ENCODE measurements at regions not wholly inside any gene's neighbourhood (a gene's known extent, or its start where the extent isn't known, plus 50 kb on each side); places are given as distances from the start of the nearest gene placed in this dataset.

DNA sequence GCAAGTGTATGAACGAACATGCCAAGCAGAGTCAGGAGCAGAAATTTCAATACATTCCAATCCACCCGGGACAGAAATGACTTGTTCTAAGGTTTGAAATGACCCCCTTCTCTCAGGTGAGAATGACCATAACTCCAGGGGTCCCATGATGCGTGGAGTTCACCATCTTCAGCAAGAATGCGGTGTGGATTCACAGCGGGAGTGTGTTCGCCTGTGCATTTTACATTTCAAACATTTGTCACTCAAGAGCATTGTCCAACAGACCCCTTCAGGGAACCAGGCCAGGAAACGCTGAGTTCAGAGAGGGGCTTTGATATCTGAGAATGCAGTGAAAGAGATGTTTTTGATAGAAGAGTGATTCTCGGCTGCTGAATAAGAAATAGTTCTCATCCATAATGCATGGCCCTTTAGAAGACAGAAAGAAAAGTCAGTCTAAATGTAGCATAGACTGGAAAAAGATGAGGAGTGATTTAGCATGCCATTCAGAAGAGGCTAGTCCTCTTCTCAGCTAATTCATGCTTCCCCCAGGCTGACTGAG lies 200.3 kb upstream of the KCNG1 start:
- DNase-seq (ENCODE audit: insufficient read length, low spot score): no peak
- FAIRE-seq: peak; percentile 80

DNA sequence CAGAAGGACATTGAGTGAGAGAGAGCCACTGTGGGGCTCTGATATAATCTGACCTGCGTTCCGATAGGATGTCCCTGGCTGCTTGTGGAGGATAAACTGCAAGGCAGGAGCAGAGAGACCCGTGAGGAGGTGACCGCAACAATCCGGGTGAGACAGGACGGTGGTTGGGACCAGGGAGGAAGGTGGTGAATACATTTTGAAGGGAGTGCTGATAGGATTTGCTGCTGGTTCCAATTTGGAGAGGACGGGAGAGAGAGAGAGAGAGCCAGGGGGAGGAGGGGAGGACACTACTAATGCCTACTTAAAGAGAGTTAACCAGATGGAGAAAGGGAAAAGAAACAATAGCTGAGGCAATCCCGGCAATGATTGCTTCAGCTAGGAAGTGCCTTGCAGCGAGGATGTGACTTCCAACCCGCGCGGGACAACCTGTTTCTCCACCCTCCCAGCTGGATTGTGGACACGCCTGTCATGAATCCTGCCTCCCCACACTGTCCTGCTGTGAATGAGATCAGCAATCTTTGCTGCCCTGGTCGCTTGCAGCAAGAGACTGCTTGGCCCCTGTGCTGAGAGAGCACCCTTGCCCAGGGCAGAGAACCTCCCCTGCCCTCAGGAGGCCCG lies 199.0 kb upstream of the KCNG1 start:
- no peak for DNase-seq (ENCODE audit: insufficient read length, low spot score)

DNA sequence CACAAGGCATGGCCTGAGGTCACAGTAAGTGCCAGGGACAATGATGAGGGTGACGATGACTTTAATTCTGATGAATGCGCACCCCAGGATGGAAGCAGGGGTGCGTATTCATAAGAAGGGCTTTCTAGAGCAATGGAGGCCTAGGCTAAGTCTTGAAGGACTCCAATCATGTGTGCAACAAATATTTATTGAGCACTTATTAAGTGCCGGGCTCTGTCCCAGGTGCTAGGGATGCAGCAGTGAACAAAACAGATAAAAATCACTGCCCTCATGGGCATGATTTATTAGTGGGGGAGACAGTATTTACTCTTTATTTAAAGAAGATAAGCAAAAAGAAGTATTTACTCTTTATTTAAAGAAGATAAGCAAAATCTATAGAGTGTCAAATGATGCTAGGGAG lies 198.2 kb upstream of the KCNG1 start:
- FAIRE-seq: no peak

More for the DNA sequence above, 199.0 kb upstream of the KCNG1 start:
- peak; percentile 76 for FAIRE-seq

DNA sequence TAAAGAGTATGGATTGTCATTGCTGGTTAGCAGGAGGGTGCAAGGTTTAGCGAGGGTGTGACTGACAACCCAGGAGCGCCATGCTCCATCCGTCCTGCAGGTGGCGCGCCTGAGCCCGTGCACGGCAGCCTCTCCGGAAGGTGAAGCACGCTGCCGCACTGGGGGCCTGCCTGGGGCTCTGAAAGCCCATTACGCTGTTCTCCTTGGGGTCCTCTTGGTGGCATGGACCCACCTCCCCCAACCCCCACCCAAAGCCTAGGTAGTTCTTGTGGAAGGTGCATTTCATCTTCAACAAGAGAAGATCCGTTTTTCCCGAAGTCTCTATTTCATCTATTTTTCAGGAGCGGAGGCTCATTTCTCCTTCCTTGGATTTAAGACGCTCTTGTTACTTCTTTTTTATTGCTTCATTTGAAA lies 197.4 kb upstream of the KCNG1 start:
- peak; percentile 89 for DNase-seq (ENCODE audit: insufficient read length, low spot score)
- FAIRE-seq: peak; percentile 96

More for the DNA sequence above, 198.2 kb upstream of the KCNG1 start:
- DNase-seq (ENCODE audit: insufficient read length, low spot score): no peak

DNA sequence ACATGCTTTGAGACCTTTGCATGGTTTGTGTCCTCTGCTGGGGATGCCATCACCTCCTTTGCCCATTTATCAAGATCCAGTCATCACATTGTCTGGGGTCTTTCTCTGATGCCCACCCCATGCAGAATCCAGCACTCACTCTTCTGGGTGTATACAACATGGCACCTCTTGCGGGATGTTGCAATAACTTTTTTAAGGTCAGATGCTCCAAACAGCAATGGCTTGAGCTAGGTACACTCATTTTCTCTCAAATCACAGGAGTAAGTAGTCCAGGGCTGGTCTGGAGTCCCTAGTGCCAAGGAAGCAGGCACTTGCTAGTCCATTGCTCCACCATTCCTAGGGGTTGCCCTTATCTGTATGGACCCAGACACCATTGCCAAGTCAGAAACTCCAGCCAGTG lies 196.6 kb upstream of the KCNG1 start:
- FAIRE-seq: peak; percentile 82
- no peak for DNase-seq (ENCODE audit: insufficient read length, low spot score)

DNA sequence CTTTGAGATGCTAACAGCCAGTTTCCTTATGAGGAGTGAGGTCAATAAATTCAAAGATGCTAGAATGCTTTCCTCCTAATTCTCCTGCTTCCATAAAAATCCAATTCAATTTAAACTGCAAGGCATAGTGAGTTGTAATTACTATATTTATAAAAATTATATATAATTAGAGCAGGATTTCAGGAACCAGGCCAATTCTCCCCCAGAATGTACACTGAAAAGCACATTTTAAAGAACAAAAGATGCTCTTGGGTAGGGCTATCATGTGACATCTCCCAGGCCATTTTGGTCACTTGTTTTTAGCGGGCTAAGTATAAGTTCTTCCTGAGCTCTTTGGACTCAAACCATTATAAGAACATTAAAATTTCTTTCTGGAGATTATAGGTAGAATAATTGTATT lies 195.7 kb upstream of the KCNG1 start:
- FAIRE-seq (no peak), DNase-seq (ENCODE audit: insufficient read length, low spot score) (no peak)

DNA sequence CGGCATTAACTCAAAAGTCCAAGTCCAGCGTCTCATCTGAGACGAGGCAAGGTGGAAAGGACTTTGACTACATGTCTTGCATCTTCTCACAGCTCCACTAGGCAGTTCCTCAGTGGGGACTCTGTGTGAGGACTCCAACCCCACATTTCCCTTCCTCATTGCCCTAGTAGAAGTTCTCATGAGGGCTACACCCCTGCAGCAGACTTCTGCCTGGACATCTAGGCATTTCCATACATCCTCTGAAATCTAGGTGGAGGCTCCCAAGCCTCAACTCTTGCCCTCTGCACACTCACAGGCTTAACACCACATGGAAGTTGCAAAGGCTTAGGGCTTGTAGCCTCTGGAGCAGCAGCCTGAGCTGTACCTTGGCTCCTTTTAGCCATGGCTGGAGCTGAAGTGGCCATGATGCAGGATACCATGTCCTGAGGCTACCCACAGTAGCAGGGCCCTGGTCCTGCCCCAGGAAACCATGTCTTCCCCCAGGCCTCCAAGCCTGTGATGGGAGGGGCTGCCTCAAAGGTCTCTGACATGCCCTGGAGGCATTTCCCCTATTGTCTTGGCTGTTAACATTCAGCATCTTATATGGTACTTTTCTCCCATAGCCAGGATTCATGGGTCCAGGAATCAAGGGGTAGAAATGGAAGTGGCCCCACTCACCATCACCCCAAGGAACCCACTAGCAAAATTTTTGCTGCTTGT lies 194.6 kb upstream of the KCNG1 start:
- DNase-seq (ENCODE audit: insufficient read length, low spot score): no peak

DNA sequence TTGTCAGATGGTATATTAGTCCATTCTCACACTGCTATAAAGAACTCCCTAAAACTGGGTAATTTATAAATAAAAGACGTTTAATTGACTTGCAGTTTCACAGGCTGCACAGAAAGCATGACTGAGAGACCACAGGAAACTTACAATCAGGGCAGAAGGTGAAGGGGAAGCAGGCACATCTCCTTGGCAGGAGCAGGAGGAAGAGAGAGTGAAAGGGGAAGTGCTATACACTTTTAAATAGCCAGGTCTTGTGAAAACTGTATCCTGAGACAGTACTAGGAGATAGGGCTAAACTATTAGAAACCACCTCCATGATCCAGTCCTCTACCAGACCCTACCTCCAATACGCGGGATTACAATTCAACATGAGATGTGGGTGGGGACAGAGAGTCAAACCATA lies 193.9 kb upstream of the KCNG1 start:
- DNase-seq (ENCODE audit: insufficient read length, low spot score): no peak
- peak; percentile 74 for FAIRE-seq

More for the DNA sequence above, 194.6 kb upstream of the KCNG1 start:
- FAIRE-seq: no peak

DNA sequence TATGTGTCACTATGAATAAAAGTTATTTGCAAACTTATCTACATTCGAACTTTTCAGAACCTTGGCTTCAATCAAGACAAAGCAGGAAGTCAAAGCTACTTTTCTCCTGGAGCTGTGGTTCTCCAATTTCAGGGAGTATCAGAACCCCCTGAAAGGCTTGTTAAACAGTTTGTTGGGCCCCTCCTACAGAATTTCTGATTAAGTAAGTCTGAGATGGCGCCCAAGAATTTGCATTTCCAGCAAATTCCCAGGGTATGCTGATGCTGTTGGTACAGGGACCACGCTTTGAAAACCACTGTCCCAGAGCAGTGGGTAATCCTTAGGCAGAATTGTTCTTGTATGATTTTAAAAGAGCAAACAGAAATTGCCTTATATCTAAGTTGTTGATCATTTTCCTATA lies 189.9 kb upstream of the KCNG1 start:
- FAIRE-seq: no peak

DNA sequence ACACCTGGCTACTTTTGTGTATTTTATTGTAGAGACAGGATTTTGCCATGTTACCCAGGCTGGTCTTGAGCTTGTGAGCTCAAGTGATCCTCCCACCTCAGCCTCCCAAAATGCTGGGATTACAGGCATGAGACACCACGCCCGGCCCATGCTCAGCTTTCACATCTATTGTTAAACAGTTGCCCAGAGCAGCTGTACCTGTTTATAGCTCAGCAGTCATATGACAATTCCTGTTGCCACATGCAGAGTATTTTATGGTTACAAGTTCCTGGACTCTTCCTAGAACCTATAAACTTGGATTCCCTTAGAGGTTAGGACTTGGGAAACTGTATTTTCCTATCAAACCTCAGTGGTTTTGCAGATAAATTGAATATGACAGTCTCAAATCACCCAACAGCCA lies 188.3 kb upstream of the KCNG1 start:
- no peak for FAIRE-seq
- no peak for DNase-seq (ENCODE audit: insufficient read length, low spot score)

More for the DNA sequence above, 189.9 kb upstream of the KCNG1 start:
- no peak for DNase-seq (ENCODE audit: insufficient read length, low spot score)

DNA sequence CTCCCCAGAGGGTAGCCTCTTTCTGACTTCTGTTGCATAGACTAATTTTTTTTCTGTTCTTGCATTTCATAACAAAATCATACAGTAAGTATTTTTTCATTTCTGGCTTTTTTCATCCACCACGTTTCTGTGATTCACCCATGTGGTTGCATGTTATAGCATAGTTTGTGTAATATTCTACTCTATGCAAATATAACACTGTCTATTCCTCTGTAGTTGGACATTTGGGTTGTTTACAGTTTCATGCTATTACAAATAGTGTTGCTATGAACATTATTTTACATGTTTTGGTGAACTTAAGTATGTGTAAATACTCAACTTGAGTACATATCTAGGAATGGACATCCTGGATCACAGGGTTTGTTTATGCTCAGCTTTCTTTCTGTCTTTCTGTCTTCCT lies 187.2 kb upstream of the KCNG1 start:
- peak; percentile 73 for FAIRE-seq
- no peak for DNase-seq (ENCODE audit: insufficient read length, low spot score)

DNA sequence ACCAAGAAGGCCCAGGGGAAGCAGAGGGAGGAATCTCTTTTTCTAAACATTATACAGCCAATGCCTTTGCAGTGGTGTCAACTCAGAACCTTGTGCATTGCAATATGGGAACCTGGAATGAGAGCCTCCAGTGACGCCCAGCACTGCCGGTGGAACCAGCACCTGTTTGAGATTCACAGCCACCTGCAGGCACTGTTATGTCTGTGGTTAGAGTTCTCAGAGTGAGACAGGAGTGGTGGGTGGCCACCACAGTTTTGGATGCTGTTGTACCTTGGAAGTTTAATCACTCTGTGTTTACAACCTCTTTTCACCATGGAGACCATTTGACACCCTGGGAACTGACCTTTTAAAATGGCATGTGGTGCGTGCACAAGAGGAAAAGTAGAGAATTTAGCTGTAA lies 185.3 kb upstream of the KCNG1 start:
- no peak for DNase-seq (ENCODE audit: insufficient read length, low spot score)

DNA sequence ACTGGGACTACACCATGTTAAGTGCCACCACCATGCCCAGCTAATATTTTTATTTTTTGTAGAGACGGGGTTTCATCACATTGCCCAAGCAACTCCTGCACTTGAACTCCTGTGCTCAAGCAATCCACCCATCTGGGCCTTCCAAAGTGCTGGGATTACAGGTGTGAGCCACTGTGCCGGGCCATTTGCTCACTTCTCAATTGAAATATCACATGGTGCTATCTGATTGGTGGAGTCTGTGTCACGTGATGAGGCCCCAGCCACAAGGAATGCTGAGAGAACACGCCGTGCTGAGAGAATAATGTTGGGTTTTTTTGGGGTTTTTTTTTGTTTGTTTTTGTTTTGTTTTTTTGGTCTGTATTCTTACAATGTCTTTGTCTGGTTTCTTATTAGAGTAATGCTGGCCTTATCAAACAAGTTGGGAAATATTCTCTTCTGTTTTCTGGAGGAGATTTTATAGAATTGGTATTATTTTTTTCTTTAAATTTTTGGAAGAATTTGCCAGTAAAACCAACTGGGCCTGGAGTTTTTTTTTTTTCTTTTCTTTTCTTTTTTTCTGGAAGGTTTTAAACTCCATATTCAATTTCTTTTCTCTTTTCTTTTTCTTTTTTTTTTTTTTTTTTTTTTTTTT lies 183.2 kb upstream of the KCNG1 start:
- FAIRE-seq (peak; percentile 69), DNase-seq (ENCODE audit: insufficient read length, low spot score) (no peak)

More for the DNA sequence above, 185.3 kb upstream of the KCNG1 start:
- FAIRE-seq: peak; percentile 84

DNA sequence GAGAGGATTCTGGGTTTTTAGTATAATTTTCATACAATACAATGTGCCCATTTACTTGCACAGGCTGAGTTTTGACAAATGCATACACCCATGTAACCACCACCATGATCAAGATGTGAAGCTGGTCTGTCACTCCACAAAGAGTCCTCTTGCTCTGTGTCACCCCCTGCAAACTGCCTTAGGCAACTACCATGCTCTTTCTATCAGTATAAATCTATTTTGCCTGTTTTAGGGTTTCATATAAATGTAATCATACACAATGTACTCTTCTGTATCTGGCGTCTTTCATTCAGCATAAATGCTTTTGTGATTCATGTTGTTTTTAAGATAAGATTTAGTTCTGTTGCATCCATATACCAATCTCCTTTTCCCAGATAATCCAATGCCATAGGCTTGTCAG lies 181.9 kb upstream of the KCNG1 start:
- FAIRE-seq (peak; percentile 89), DNase-seq (ENCODE audit: insufficient read length, low spot score) (no peak)

DNA sequence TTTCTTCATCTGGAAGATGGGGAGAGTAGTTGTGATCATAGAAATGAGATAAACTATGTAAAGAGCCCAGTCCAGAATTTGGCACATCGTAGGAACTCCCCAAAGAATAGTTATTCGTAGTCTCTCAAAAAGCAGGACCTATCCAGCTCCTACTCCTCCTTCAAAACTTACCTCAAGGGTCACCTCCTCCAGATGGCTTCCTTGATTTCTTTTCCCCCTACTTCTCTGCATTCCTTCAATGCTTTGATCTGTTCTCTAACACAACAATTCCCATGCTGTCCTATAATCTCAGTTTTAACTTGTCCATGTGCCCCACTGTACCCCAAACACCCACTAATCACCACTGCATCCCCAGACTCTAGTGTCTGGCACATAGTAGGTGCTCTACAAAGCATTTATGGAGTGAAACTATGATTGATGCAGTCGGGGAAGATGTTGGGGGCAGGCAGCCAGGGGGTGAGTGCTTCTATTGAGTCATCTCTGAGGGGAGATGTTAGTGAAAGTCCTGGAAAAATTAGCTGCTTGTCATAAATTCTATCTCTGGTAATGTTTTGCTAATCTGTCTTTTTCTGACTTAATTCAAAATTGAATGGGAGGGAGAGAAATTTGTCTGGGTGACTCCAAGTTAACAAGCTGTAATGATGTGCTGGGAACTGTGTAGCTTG lies 181.3 kb upstream of the KCNG1 start:
- FAIRE-seq: peak; percentile 36
- no peak for DNase-seq (ENCODE audit: insufficient read length, low spot score)

DNA sequence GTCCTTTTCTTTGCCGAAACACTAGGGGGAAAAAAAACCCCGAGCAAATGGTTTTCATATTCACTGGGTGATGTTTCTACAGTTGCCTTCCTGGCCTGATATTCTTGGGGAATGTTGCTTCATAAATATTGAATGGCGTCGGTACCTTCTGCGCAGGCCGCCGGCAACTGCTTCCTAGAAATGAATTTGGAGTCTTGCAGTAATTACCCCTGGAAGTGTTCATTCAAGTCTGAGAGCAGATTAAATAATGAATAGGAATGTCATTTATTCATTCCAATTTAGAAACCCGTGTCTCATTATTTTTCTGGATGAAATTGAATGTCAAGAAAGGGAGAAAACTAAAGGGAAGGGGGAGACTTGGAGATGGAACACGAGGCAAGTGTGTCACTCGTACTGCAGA lies 179.4 kb upstream of the KCNG1 start:
- FAIRE-seq: peak; percentile 23
- no peak for DNase-seq (ENCODE audit: insufficient read length, low spot score)

DNA sequence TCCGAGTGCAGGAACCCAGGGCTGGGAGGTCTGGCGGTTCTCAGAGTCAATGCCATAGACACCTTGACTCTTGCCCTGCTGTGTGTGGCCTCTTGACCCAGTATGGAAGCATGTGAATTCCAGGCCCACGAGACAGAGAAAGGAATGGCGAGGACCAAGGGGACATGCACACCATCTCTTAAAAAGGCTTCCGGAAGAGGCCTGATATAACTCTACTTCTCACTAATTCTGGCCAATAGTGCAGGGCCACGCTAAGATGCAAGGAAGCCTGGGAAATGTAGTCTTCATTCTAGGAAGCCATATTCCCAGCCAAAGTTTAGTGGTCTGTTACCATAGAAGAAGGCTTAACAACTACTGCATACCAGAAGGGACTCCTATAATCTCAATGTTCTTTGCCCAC lies 177.0 kb upstream of the KCNG1 start:
- DNase-seq (ENCODE audit: insufficient read length, low spot score) (no peak), FAIRE-seq (peak; percentile 84)

DNA sequence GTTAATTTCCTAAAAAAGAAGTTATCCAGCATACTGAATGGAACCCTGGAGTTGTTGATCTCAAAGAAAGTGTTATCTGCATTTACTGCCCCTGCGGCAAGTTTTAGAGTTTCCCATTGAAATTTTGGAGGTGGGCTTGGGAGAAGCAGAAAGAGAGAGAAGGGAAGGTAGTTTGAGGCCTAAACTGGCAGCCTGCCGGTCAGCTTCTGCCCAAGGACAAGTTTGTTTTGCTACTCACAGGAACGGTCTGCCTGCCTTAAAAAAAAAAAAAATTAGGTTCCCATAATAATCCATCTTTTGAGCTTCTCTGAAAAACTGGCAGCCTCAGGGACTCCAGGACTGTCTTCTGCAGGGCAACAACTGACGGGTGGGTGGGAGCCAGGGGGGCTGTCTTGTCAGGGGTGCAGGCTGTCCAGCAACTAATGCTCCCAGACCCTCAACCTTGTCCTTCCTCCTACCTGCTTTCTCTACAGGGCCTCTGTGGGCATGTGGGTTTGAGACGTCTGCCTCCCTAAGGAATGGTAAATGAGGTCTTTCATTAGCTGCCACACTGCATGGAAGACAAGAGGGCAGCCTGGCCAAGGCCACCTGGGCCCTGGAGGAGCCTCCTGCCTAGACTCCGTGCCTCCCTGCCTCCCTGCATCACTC lies 176.1 kb upstream of the KCNG1 start:
- DNase-seq (ENCODE audit: insufficient read length, low spot score): no peak
- peak; percentile 92 for FAIRE-seq

DNA sequence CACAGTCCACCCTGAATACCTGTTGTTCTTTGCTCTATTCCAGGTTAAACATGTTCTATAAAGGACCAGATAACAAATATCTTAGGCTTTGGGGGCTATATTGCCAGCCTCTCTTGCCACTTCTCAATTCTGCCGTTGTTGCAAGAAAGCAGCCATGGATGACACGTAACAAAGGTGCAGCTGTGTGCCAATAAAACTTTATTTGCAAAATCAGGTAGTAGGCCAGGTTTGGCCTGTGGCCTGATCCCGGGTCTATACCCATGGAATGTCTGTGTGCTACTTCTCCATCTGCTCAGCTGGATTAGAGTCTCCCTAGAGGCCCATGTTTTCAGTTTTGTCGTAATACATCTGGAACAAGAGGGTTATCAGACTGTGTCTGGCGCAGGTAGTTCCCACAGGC lies 175.3 kb upstream of the KCNG1 start:
- FAIRE-seq (peak; percentile 55), DNase-seq (ENCODE audit: insufficient read length, low spot score) (no peak)

DNA sequence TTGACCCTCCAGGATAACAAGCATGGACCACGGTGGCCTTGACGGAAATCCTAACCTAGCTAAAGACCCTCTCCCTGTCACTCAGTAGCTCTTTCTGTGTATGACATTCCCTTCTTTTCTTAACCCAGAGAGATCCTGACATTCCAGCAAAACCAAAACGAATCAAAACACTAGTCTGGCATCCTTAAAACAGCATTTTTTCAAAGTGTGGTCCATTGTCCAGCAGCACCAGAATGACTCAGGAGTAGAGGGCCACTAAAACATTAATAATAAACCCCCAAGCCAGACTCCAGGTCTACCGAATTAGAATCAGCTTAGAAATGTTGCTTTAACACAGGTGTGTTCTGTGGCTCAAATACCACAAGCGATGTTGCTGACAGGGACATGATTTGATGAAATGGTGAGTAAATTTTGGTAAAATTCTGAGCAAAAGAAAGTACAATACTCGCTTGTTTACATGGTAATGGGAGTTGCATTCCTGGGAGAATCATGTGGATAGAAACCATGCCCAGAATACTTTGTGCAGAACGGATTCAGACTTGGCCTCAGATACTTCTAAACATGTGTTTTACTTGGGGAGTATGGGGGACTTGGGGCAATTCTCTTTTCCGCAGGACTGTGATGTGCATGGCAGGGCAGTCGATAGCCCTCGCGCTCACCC lies 174.2 kb upstream of the KCNG1 start:
- FAIRE-seq: peak; percentile 89

More for the DNA sequence above, 174.2 kb upstream of the KCNG1 start:
- no peak for DNase-seq (ENCODE audit: insufficient read length, low spot score)

Measured in HTR-8/SVneo (cell line).